Mesenteric fat pad (tissue), 1 donor: ENCODE measurements at regions not wholly inside any gene's neighbourhood (a gene's known extent, or its start where the extent isn't known, plus 50 kb on each side); places are given as distances from the start of the nearest gene placed in this dataset.

Source experiments
- DNase-seq: peaks from one replicate; pipeline ENCODE4 v3.0.0-alpha.2; 2020; ENCODE audit warnings: low spot score
- donor health status: DM: yes; HTN: yes; CAD: no.

- no peak for DNase-seq
Measured at GRCh38 chr2:6580982-6581381, 284.7 kb downstream of the CMPK2 start.

- DNase-seq, result no peak
Measured at GRCh38 chr2:6589150-6589549, 276.6 kb downstream of the CMPK2 start.

- DNase-seq, result no peak
Measured at GRCh38 chr2:6590442-6590841, 275.3 kb downstream of the CMPK2 start.

GRCh38 chr2:6602471-6602870 is 263.2 kb downstream of the CMPK2 start:
- DNase-seq, result no peak

- DNase-seq, result no peak
Measured at GRCh38 chr2:6605836-6606505, 259.7 kb downstream of the CMPK2 start.

- no peak for DNase-seq
Measured at GRCh38 chr2:6617794-6618193, 247.9 kb downstream of the CMPK2 start.

- no peak for DNase-seq
Measured at GRCh38 chr2:6618201-6618600, 247.5 kb downstream of the CMPK2 start.

- DNase-seq, result no peak
Measured at GRCh38 chr2:6623746-6624145, 242.0 kb downstream of the CMPK2 start.

- no peak for DNase-seq
Measured at GRCh38 chr2:6626401-6627012, 239.2 kb downstream of the CMPK2 start.

GRCh38 chr2:6627316-6627715 is 238.4 kb downstream of the CMPK2 start:
- DNase-seq, result no peak

GRCh38 chr2:6630209-6630608 is 235.5 kb downstream of the CMPK2 start:
- no peak for DNase-seq

- DNase-seq, result no peak
Measured at GRCh38 chr2:6635296-6635695, 230.4 kb downstream of the CMPK2 start.

- no peak for DNase-seq
Measured at GRCh38 chr2:6637330-6637729, 228.4 kb downstream of the CMPK2 start.

- no peak for DNase-seq
Measured at GRCh38 chr2:6639929-6640620, 225.6 kb downstream of the CMPK2 start.

GRCh38 chr2:6640621-6641015 is 225.1 kb downstream of the CMPK2 start:
- no peak for DNase-seq

GRCh38 chr2:6641956-6642355 is 223.8 kb downstream of the CMPK2 start:
- no peak for DNase-seq

- no peak for DNase-seq
Measured at GRCh38 chr2:6644261-6644660, 221.4 kb downstream of the CMPK2 start.

GRCh38 chr2:6645004-6645403 is 220.7 kb downstream of the CMPK2 start:
- no peak for DNase-seq

- DNase-seq, result no peak
Measured at GRCh38 chr2:6645672-6646071, 220.0 kb downstream of the CMPK2 start.

GRCh38 chr2:6647046-6647445 is 218.7 kb downstream of the CMPK2 start:
- DNase-seq, result no peak

- DNase-seq, result no peak
Measured at GRCh38 chr2:6648596-6649247, 217.0 kb downstream of the CMPK2 start.

- DNase-seq, result no peak
Measured at GRCh38 chr2:6650311-6650710, 215.4 kb downstream of the CMPK2 start.
